ENCODE measurements at regions not wholly inside any gene's neighbourhood (a gene's known extent, or its start where the extent isn't known, plus 50 kb on each side); places are given as distances from the start of the nearest gene placed in this dataset.

DNA sequence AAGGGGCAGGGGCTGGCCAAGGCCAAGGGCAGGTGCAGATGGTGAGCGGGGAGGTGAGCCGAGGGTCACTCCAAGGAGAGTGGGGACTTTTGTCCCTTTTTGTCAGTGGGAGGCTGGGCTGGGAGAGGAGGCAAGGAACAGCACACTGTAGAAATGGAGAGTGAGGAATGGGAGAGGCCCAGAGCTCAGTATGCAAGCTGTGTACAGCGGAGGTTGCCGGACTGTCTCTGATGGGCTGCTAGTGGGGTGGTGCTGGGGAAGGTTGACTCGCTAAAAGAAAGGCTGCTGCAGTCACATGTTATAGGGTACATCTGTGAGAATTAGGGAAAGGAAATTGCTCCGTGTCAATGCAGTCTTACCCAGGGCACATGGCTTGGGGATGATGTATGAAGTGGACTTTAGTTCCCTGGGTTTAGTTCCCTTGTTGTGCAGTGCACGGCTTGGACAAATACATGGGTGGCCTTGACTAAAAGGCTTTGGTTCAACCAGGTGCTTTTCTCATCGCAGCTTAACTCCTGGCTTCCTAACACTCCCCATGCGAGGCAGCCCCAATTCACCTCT, 57.1 kb upstream of the STX18 start:
- Mint-ChIP-seq H3K4me1 (no peaks in the 10 kb centered on the region), H3K27me3 (no peaks in the 10 kb centered on the region), H3K36me3 (peaks cover 20 to 29% of the 10 kb centered on the region in 2 donors), H3K9me3 (peaks cover 3 to 27% (median 17%) of the 10 kb centered on the region in 7 donors), H3K27ac (no peak overlapping the region), H3K4me3 (no peak overlapping the region)
- DNase-seq (no peak), ATAC-seq (ENCODE audit: low read depth in 2 of 2) (no peak)

DNA sequence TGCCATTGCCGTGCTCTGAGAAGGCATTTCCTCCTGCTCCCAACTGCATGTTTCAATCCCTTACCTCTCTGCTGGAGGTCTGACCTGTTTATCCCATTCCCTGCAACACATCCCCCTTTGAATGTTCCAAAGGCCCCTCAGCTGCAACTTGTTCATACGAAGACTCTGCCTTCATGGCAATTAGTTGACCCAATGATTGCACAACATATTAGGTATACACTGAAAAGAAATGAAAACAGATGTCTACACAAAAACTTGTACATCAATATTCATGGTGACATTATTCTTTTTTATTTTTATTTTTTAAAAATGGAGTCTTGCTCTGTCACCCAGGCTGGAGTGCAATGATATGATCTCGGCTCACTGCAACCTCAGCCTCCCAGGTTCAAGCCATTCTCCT, 54.9 kb upstream of the STX18 start:
- Mint-ChIP-seq H3K36me3 (peaks cover 20 to 38% of the 10 kb centered on the region in 2 donors), H3K27ac (peak overlapping the region in 1 of 6 donors; percentile 80), H3K9me3 (peaks cover 3 to 27% (median 17%) of the 10 kb centered on the region in 7 donors), H3K4me3 (no peak overlapping the region), H3K4me1 (peaks cover 0 to 5% (median 4%) of the 10 kb centered on the region in 3 donors), H3K27me3 (no peaks in the 10 kb centered on the region)
- DNase-seq: no peak
- ATAC-seq (ENCODE audit: low read depth in 2 of 2): no peak

DNA sequence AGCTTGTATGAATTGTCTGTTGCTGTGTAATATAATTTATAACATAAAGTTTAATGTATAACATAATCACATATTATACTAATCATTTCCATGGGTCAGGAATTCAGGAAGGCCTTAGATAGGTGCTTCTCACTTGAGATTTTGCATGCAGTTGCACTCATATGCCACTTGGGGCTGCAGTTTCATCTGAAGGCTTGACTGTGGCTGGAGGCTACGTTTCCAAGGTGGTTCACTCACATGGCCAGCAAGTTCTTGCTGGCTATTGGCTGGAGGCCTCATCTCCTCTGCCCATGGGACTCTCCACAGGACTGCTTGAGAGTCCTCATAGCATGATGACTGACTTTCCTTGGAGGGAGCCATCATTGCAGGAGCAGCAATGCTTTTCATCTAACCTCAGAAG, 53.4 kb upstream of the STX18 start:
- no peak for DNase-seq

DNA sequence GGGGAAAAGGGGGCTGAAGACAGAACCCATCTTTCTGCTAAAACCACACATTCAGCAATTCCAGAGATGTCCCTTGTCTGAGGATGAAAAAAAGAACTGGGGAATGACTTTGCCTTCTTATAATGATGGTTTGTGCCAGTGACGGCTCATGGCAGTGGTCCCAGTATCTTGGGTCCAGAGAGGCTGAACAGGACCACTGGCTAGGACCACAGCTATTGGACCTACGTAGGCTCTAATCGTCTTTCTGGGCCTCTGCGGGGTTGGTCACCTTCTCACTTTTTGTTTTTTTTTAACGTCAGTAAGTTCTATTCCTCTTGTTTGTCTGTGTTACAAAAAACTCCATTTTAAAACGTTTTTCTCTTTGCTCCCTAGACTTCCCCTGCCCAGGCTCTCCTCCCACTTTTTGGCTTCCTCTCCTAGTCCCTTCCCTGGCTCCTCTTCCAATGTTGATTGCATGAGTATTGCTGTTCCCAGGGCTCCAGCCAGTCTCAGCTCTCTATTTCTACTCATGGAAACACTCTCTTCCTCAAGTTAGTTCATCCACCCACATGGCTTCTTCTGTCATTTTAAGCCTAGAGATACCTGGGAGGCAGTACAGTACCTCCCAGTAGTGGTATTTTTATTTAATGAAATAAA, 52.6 kb upstream of the STX18 start:
- Mint-ChIP-seq H3K27ac (no peak overlapping the region), H3K4me3 (no peak overlapping the region), H3K9me3 (peaks cover 3 to 27% (median 17%) of the 10 kb centered on the region in 7 donors), H3K36me3 (peaks cover 20 to 38% of the 10 kb centered on the region in 2 donors), H3K27me3 (no peaks in the 10 kb centered on the region), H3K4me1 (peaks cover 0 to 5% (median 4%) of the 10 kb centered on the region in 3 donors)
- DNase-seq: no peak
- no peak for ATAC-seq (ENCODE audit: low read depth in 2 of 2)

More for the DNA sequence above, 53.4 kb upstream of the STX18 start:
- H3K9me3 Mint-ChIP-seq: peaks cover 3 to 27% (median 17%) of the 10 kb centered on the region in 7 donors
- no peaks in the 10 kb centered on the region for H3K27me3 Mint-ChIP-seq
- H3K36me3 Mint-ChIP-seq: peaks cover 20 to 38% of the 10 kb centered on the region in 2 donors
- ATAC-seq (ENCODE audit: low read depth in 2 of 2): no peak
- no peak overlapping the region for H3K4me3 Mint-ChIP-seq
- peaks cover 0 to 5% (median 4%) of the 10 kb centered on the region in 3 donors for H3K4me1 Mint-ChIP-seq
- no peak overlapping the region for H3K27ac Mint-ChIP-seq

DNA sequence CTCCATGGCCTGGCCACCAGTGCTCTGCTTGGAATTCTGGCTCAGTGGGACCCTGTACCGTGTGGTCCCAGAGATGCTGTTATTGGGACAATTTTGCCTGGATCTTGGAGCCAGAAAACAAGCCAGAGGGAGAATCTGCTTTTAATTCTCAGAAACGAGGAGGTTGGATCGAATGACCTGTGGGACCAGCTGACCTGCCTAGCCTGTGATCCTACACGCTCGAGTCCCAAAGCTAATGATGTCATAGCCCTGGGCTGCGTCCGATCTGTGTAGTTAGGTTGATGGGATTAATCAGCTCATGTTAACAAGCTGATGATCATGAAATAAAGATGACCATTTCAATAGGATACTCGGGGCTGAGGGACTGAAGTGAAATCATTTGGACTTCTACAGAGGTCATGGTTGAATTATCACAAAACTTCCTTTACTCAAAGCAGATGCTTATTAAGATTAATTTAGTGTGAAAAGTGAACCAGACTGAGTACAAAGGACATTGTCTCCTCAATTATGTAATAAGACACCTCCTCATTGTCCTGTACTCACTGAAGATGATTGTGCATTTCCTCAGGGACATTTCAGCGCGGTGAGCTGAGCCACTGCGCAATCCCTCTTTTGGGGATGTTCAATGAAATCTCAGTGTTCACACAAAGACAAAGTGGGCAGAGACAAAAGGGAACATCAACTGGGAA, 51.9 kb upstream of the STX18 start:
- no peak for ATAC-seq (ENCODE audit: low read depth in 2 of 2)
- H3K27me3 Mint-ChIP-seq: no peaks in the 10 kb centered on the region

DNA sequence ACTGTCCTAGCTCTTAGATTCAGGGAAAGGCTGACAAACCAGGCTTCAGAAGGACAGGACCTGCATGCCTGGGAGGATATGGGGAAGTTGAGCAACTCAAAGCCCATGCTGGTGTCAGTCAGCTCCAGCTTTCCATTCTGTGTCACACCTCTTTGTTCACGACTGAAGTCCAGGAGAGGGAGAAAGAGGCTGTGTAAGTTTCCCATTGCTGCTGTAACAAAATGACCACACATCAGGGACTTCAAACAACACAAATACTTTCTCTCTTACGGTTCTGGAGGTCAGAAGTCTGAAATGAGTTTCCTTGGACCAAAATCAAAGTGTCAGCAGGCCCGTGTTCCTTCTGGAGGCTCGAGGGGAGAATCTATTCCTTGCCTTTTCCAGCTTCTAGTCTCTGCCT, 50.6 kb upstream of the STX18 start:
- H3K27ac Mint-ChIP-seq: no peak overlapping the region
- H3K27me3 Mint-ChIP-seq: no peaks in the 10 kb centered on the region
- no peak for ATAC-seq (ENCODE audit: low read depth in 2 of 2)
- no peak overlapping the region for H3K4me3 Mint-ChIP-seq
- H3K9me3 Mint-ChIP-seq: peaks cover 3 to 27% (median 17%) of the 10 kb centered on the region in 7 donors
- peaks cover 0 to 5% (median 4%) of the 10 kb centered on the region in 3 donors for H3K4me1 Mint-ChIP-seq
- DNase-seq: no peak
- peaks cover 20 to 38% of the 10 kb centered on the region in 2 donors for H3K36me3 Mint-ChIP-seq

More for the DNA sequence above, 51.9 kb upstream of the STX18 start:
- H3K9me3 Mint-ChIP-seq: peaks cover 3 to 27% (median 17%) of the 10 kb centered on the region in 7 donors
- no peak overlapping the region for H3K4me3 Mint-ChIP-seq
- no peak for DNase-seq
- peaks cover 20 to 38% of the 10 kb centered on the region in 2 donors for H3K36me3 Mint-ChIP-seq
- no peak overlapping the region for H3K27ac Mint-ChIP-seq
- H3K4me1 Mint-ChIP-seq: peaks cover 0 to 5% (median 4%) of the 10 kb centered on the region in 3 donors
